ENCODE measurements at regions not wholly inside any gene's neighbourhood (a gene's known extent, or its start where the extent isn't known, plus 50 kb on each side); places are given as distances from the start of the nearest gene placed in this dataset.
"Not testable (repeated sequence)": the region's sequence is repeated elsewhere in the genome, so short reads cannot be mapped to it uniquely, and the experiment has no call there.

DNA sequence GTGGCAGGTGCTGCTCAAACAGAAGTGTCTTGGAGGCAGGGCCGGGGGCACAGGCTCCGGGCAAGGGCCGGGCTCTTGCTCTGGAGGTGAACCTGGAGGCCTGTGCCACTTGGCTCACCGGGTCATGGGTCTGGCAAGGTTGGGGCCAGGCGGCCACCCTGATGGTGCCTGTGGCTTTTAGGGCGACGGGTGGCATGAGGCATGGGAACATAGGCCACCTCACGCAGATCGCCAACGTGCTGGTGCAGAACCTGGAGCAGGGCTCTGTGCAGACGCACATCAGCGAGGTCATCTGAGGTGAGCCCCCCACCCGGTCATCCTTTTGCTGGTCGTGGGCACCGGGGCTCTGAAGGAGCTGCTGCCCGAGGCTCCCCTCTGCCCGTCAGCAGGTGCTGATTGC is 202.7 kb downstream of the LIPI start:
- TF ChIP-seq CTCF (IDR thresholded peaks at IDR 0.05); POLR2AphosphoS5 (IDR thresholded peaks at IDR 0.05); POLR2A (IDR thresholded peaks at IDR 0.05; ENCODE audit: low read depth); EP300 (IDR thresholded peaks at IDR 0.05): not testable (repeated sequence)

Data from esophagus muscularis mucosa (tissue), 4 donors.